H7 (cell line): ENCODE measurements at regions not wholly inside any gene's neighbourhood (a gene's known extent, or its start where the extent isn't known, plus 50 kb on each side); places are given as distances from the start of the nearest gene placed in this dataset.

Source experiments
- DNase-seq: peaks from one replicate; pipeline ENCODE4 v3.0.0; 2012
- H3K27me3 ChIP-seq: 2 replicates; pipeline ENCODE4 v1.6.0; 2011; ENCODE audit warnings: mild to moderate bottlenecking, low read length; ENCODE audit not compliant: control insufficient read depth, insufficient read depth
- H3K36me3 ChIP-seq: replicated peaks from 2 replicates; pipeline ENCODE4 v1.5.1; 2011; ENCODE audit warnings: low read length; ENCODE audit not compliant: control insufficient read depth, insufficient read depth
- H3K4me3 ChIP-seq: 2 replicates; pipeline ENCODE4 v1.5.1; 2011; ENCODE audit warnings: low read depth, mild to moderate bottlenecking, control low read depth, low read length, moderate library complexity; ENCODE audit not compliant: insufficient read depth

- H3K27me3 ChIP-seq = no peaks in the 10 kb centered on the region
- no peak overlapping the region for H3K4me3 ChIP-seq
- no peaks in the 10 kb centered on the region for H3K36me3 ChIP-seq
- no peak for DNase-seq
Measured at GRCh38 chr1:82549841-82550240, 749.1 kb downstream of the ADGRL2 start.

GRCh38 chr1:82542766-82543165 is 742.0 kb downstream of the ADGRL2 start:
- DNase-seq = no peak
- H3K27me3 ChIP-seq = no peaks in the 10 kb centered on the region
- H3K36me3 ChIP-seq = no peaks in the 10 kb centered on the region
- no peak overlapping the region for H3K4me3 ChIP-seq

- no peaks in the 10 kb centered on the region for H3K36me3 ChIP-seq
- DNase-seq = no peak
- no peaks in the 10 kb centered on the region for H3K27me3 ChIP-seq
- H3K4me3 ChIP-seq = no peak overlapping the region
Measured at GRCh38 chr1:82542141-82542540, 741.4 kb downstream of the ADGRL2 start.

- Histone ChIP-seq H3K36me3 (no peaks in the 10 kb centered on the region), H3K4me3 (no peak overlapping the region), H3K27me3 (no peaks in the 10 kb centered on the region)
- no peak for DNase-seq
Measured at GRCh38 chr1:82540006-82540405, 739.3 kb downstream of the ADGRL2 start.

- Histone ChIP-seq H3K36me3 (no peaks in the 10 kb centered on the region), H3K4me3 (no peak overlapping the region), H3K27me3 (no peaks in the 10 kb centered on the region)
- no peak for DNase-seq
Measured at GRCh38 chr1:82538876-82539275, 738.1 kb downstream of the ADGRL2 start.

GRCh38 chr1:82534996-82535395 is 734.3 kb downstream of the ADGRL2 start:
- Histone ChIP-seq H3K4me3 (no peak overlapping the region), H3K36me3 (no peaks in the 10 kb centered on the region), H3K27me3 (no peaks in the 10 kb centered on the region)
- no peak for DNase-seq

- Histone ChIP-seq H3K4me3 (no peak overlapping the region), H3K27me3 (no peaks in the 10 kb centered on the region), H3K36me3 (no peaks in the 10 kb centered on the region)
- no peak for DNase-seq
Measured at GRCh38 chr1:82525378-82525777, 724.6 kb downstream of the ADGRL2 start.

GRCh38 chr1:82520611-82521010 is 719.9 kb downstream of the ADGRL2 start:
- DNase-seq = no peak
- no peaks in the 10 kb centered on the region for H3K27me3 ChIP-seq
- no peak overlapping the region for H3K4me3 ChIP-seq
- H3K36me3 ChIP-seq = no peaks in the 10 kb centered on the region

- Histone ChIP-seq H3K4me3 (no peak overlapping the region), H3K36me3 (no peaks in the 10 kb centered on the region), H3K27me3 (no peaks in the 10 kb centered on the region)
- peak; percentile 10 for DNase-seq
Measured at GRCh38 chr1:82517586-82517985, 716.9 kb downstream of the ADGRL2 start.

- DNase-seq = no peak
- Histone ChIP-seq H3K4me3 (no peak overlapping the region), H3K36me3 (no peaks in the 10 kb centered on the region), H3K27me3 (no peaks in the 10 kb centered on the region)
Measured at GRCh38 chr1:82515650-82516049, 714.9 kb downstream of the ADGRL2 start.

- Histone ChIP-seq H3K36me3 (no peaks in the 10 kb centered on the region), H3K4me3 (no peak overlapping the region), H3K27me3 (no peaks in the 10 kb centered on the region)
- no peak for DNase-seq
Measured at GRCh38 chr1:82511441-82511840, 710.7 kb downstream of the ADGRL2 start.

- no peaks in the 10 kb centered on the region for H3K27me3 ChIP-seq
- DNase-seq = no peak
- no peak overlapping the region for H3K4me3 ChIP-seq
- no peaks in the 10 kb centered on the region for H3K36me3 ChIP-seq
Measured at GRCh38 chr1:82510431-82510830, 709.7 kb downstream of the ADGRL2 start.

GRCh38 chr1:82507011-82507410 is 706.3 kb downstream of the ADGRL2 start:
- DNase-seq = no peak
- Histone ChIP-seq H3K36me3 (no peaks in the 10 kb centered on the region), H3K4me3 (no peak overlapping the region), H3K27me3 (no peaks in the 10 kb centered on the region)

GRCh38 chr1:82503822-82504221 is 703.1 kb downstream of the ADGRL2 start:
- no peak for DNase-seq
- no peaks in the 10 kb centered on the region for H3K36me3 ChIP-seq
- no peak overlapping the region for H3K4me3 ChIP-seq
- H3K27me3 ChIP-seq = no peaks in the 10 kb centered on the region

- H3K36me3 ChIP-seq = no peaks in the 10 kb centered on the region
- H3K4me3 ChIP-seq = no peak overlapping the region
- no peak for DNase-seq
- H3K27me3 ChIP-seq = no peaks in the 10 kb centered on the region
Measured at GRCh38 chr1:82499022-82499421, 698.3 kb downstream of the ADGRL2 start.

- Histone ChIP-seq H3K27me3 (no peaks in the 10 kb centered on the region), H3K36me3 (no peaks in the 10 kb centered on the region), H3K4me3 (no peak overlapping the region)
- DNase-seq = no peak
Measured at GRCh38 chr1:82494117-82494516, 693.4 kb downstream of the ADGRL2 start.
